Choroid plexus epithelial cell (primary cell): ENCODE measurements at regions not wholly inside any gene's neighbourhood (a gene's known extent, or its start where the extent isn't known, plus 50 kb on each side); places are given as distances from the start of the nearest gene placed in this dataset.

Experiments
- DNase-seq: peaks from one replicate; pipeline ENCODE4 v3.0.0-alpha.2; 2010; ENCODE audit warnings: low read depth
- H3K4me3 ChIP-seq: 2 replicates; pipeline ENCODE4 v1.5.1; 2011; ENCODE audit warnings: low read depth, mild to moderate bottlenecking, control low read depth, low read length, moderate library complexity
- TF ChIP-seq, protein P1 (sequence below): conservative IDR thresholded peaks from 2 replicates; pipeline ENCODE4 v1.5.1; 2011; ENCODE audit warnings: low read depth, mild to moderate bottlenecking, control low read depth, inconsistent platforms, low read length, moderate library complexity

- no peak overlapping the region for H3K4me3 ChIP-seq
- no peak for DNase-seq
- TF ChIP-seq, protein P1, sequence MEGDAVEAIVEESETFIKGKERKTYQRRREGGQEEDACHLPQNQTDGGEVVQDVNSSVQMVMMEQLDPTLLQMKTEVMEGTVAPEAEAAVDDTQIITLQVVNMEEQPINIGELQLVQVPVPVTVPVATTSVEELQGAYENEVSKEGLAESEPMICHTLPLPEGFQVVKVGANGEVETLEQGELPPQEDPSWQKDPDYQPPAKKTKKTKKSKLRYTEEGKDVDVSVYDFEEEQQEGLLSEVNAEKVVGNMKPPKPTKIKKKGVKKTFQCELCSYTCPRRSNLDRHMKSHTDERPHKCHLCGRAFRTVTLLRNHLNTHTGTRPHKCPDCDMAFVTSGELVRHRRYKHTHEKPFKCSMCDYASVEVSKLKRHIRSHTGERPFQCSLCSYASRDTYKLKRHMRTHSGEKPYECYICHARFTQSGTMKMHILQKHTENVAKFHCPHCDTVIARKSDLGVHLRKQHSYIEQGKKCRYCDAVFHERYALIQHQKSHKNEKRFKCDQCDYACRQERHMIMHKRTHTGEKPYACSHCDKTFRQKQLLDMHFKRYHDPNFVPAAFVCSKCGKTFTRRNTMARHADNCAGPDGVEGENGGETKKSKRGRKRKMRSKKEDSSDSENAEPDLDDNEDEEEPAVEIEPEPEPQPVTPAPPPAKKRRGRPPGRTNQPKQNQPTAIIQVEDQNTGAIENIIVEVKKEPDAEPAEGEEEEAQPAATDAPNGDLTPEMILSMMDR = no peak
Measured at GRCh38 chr4:110849461-110849860, 226.6 kb upstream of the PITX2 start.

DNA sequence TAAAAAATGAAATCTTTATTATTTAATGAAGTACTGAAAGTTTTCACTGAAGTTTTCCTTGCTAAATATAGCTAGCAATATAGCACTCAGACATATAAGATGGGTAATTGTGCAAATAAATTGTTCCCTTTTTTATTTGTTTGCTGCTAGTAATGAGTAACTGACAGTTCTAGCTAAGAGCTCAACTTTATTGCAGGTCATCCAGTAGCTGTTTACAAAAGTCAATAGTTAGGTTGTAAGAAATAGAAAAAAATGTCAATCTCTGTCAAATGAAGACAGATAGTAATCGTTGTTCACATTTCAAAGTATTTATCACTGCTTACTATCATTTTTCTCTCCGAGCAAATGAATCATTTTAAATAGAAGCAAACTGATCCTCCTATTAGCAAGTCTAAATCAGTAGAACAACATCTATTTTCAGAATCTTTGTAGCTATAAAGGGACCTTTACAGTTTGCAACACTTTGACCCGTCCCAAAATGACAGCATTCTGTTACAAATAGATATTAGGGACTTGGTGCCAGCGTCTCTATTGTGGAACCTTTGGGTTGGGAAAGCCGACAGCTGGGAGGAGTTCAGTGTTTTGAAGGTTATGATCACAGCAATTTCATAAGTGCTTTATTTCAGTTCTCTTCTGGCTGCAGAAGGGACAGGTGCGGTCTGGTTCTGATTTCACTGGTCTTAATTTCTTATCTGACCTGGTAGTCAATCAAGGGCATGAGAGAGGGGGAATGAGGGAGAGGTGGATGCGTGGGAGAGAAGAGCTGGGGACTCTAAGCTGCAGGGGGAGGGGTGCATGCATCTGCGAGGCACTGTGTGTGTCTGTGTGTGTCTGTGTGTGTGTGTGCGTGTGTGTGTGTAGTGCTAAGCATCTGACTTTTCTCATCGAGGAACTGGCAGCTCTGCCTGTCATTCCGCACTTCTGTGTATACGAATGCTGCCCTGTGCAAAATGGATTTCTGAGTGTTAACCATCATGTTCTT lies 227.9 kb upstream of the PITX2 start:
- no peak for DNase-seq
- TF ChIP-seq, protein P1 = no peak
- H3K4me3 ChIP-seq = no peak overlapping the region

- DNase-seq = no peak
- TF ChIP-seq, protein P1 = no peak
- H3K4me3 ChIP-seq = no peak overlapping the region
Measured at GRCh38 chr4:110851989-110852388, 229.1 kb upstream of the PITX2 start.

GRCh38 chr4:110852793-110853192 lies 229.9 kb upstream of the PITX2 start:
- TF ChIP-seq, protein P1 = no peak
- DNase-seq = no peak
- no peak overlapping the region for H3K4me3 ChIP-seq

DNA sequence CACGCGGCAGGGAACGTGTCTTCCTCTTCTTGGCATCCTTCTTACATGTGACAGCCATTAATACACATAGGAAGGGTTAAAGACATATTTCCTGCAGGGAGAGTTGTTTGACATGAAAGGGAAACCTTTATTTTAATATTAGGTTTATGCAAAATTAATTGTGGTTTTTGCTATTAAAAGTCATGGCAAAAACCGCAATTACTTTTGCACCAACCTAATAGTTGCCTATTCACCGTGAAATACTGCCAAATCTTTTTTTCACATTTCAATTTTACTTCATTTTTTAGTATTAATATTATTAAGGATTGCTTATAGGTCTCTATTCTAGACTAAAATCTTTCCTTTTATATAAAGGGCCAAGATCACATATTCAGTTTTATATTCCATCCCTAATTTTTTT lies 230.4 kb upstream of the PITX2 start:
- DNase-seq = no peak
- no peak overlapping the region for H3K4me3 ChIP-seq
- TF ChIP-seq, protein P1 = no peak

DNA sequence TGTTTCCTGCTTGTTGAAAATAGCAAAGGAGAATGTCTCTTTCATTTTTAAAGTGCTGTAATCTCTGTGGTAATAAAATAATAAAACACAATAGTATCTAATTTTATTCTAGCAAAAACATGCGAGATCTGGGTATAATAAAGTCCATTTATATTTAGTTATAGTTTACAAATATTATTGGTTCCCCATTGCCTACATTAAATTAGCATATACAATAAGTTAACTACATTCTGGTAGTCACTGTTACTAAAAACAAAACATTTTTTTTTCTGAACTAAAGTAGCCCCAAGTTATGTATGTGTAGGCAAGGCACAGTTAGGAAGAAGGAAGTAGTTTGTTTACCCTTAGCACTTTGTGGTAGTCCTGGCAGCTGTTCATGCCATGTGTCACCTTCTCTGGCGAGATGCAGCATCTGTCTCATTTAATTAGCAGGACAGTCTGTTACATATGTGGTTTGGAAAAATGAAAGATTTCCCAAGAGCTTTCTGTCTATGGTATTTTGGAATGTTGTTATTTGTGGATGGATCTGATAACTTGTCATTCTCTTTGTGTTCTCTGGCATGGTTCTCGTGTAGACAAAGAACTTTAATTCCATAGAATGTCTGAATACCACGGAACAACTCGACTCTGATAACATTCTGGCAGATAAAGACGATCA lies 231.3 kb upstream of the PITX2 start:
- DNase-seq = peak; percentile 47
- TF ChIP-seq, protein P1 = no peak
- no peak overlapping the region for H3K4me3 ChIP-seq
